HCEC 1CT (cell line): ENCODE measurements at regions not wholly inside any gene's neighbourhood (a gene's known extent, or its start where the extent isn't known, plus 50 kb on each side); places are given as distances from the start of the nearest gene placed in this dataset.

Source experiments
- DNase-seq: peaks from one replicate; pipeline ENCODE4 v3.0.0-alpha.2; 2017

GRCh38 chr20:57838670-57839151 lies 128.9 kb upstream of the PMEPA1 start:
- no peak for DNase-seq

- DNase-seq = no peak
These were observed 127.6 kb upstream of the PMEPA1 start for GRCh38 chr20:57837208-57838035.

- DNase-seq = no peak
These were observed 126.0 kb upstream of the PMEPA1 start for GRCh38 chr20:57835588-57836455.

- DNase-seq = no peak
These were observed 125.2 kb upstream of the PMEPA1 start for GRCh38 chr20:57835074-57835452.

GRCh38 chr20:57834306-57835073 lies 124.7 kb upstream of the PMEPA1 start:
- no peak for DNase-seq

- no peak for DNase-seq
These were observed 122.3 kb upstream of the PMEPA1 start for GRCh38 chr20:57831993-57832585.

GRCh38 chr20:57831326-57831992 lies 121.6 kb upstream of the PMEPA1 start:
- no peak for DNase-seq

- no peak for DNase-seq
These were observed 120.7 kb upstream of the PMEPA1 start for GRCh38 chr20:57830515-57830895.

- DNase-seq = no peak
These were observed 120.1 kb upstream of the PMEPA1 start for GRCh38 chr20:57829805-57830514.

- no peak for DNase-seq
These were observed 119.5 kb upstream of the PMEPA1 start for GRCh38 chr20:57829336-57829735.

- no peak for DNase-seq
These were observed 118.9 kb upstream of the PMEPA1 start for GRCh38 chr20:57828696-57829095.

- no peak for DNase-seq
These were observed 117.0 kb upstream of the PMEPA1 start for GRCh38 chr20:57826666-57827287.

GRCh38 chr20:57824909-57825308 lies 115.1 kb upstream of the PMEPA1 start:
- DNase-seq = no peak

GRCh38 chr20:57821935-57822334 lies 112.1 kb upstream of the PMEPA1 start:
- no peak for DNase-seq

- DNase-seq = no peak
These were observed 110.0 kb upstream of the PMEPA1 start for GRCh38 chr20:57819691-57820380.

- no peak for DNase-seq
These were observed 109.5 kb upstream of the PMEPA1 start for GRCh38 chr20:57819291-57819690.

GRCh38 chr20:57818418-57819181 lies 108.8 kb upstream of the PMEPA1 start:
- no peak for DNase-seq

- DNase-seq = no peak
These were observed 105.6 kb upstream of the PMEPA1 start for GRCh38 chr20:57815405-57815804.

GRCh38 chr20:57814529-57814928 lies 104.7 kb upstream of the PMEPA1 start:
- no peak for DNase-seq
